NCI-H2227 (cell line): ENCODE measurements at regions not wholly inside any gene's neighbourhood (a gene's known extent, or its start where the extent isn't known, plus 50 kb on each side); places are given as distances from the start of the nearest gene placed in this dataset.
A peak's percentile ranks its signal among the peaks of the same experiment; 100 is the strongest.
"Not testable (repeated sequence)": the region's sequence is repeated elsewhere in the genome, so short reads cannot be mapped to it uniquely, and the experiment has no call there.

Experiments
- DNase-seq: peaks from one replicate; lab custom pipeline; 2025; ENCODE audit not compliant: unreplicated experiment; lab: John Stamatoyannopoulos, UW

GRCh38 chr1:182003953-182004586, 57.4 kb downstream of the ZNF648 start:
- DNase-seq: no peak

DNA sequence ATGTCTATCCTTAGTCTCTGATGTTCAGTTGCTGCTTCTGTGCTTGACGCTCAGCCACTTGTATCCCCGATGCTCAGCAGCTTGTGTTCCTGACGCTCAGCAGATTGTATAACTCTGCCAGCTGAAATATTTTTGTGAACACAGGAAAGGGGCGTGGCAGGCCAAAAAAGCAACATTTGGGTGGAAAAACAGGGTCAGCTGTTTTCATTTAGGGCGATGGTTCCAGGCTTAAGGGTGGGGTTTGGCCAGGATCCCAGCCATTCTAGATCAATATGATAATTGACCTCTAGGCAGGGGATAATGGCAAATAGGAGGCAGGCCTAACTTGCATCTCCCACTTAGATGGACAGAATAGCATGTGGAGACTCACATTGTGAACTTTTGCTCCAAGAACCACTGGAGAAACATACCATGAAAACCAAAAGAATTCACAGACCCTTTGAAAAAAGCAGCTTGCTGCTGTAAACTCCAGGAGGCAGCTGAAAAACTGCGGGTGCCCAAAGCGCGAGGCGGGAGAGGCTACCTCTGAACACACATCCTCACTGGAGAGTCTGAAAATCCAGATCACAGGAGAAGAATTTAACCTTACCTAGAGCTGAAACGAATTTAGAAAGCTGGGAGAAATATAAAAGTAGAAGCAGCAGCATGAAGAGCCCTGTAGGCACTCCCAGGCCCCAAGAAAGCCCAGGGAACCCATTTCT, 58.3 kb downstream of the ZNF648 start:
- DNase-seq: no peak

GRCh38 chr1:182002570-182002969, 58.9 kb downstream of the ZNF648 start:
- DNase-seq: no peak

- no peak for DNase-seq
These were observed 62.7 kb downstream of the ZNF648 start for GRCh38 chr1:181998858-181999257.

DNA sequence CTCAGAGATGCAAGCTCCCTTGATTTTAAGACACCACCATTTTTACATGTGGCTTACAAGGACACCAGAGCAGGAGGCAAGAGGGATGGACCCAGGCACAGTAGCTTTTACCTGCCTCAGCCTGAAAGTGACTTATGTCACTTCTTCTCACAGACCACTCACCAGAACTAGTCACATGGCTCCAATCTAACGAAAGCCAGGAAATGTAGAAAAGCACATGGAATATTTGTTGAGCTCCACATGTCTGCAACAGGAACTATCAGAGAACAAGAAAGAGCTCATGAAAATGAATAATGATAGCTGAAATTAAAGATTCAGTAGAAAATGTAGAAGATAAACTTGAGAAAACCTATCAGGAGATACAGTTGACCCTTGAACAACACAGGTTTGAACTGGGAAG, 69.4 kb downstream of the ZNF648 start:
- DNase-seq: no peak

DNA sequence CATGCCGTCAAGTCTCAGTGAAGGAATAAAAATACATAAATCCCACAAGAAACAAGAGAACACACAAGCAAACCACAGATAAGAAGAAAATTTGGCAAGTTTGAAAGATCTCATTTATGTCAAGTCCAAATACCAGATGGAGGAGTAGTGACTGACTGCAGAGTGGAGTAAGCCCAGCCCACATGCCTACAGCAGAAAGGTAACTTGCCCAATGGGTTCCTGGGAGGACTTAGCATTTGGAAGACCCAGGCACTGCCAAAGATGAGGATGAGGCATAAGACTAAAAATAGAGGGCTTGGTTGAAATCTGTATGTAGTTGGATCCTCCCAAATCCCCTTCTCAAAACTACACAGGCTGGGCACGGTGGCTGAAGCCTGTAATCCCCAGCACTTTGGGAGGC, 70.8 kb downstream of the ZNF648 start:
- no peak for DNase-seq

DNA sequence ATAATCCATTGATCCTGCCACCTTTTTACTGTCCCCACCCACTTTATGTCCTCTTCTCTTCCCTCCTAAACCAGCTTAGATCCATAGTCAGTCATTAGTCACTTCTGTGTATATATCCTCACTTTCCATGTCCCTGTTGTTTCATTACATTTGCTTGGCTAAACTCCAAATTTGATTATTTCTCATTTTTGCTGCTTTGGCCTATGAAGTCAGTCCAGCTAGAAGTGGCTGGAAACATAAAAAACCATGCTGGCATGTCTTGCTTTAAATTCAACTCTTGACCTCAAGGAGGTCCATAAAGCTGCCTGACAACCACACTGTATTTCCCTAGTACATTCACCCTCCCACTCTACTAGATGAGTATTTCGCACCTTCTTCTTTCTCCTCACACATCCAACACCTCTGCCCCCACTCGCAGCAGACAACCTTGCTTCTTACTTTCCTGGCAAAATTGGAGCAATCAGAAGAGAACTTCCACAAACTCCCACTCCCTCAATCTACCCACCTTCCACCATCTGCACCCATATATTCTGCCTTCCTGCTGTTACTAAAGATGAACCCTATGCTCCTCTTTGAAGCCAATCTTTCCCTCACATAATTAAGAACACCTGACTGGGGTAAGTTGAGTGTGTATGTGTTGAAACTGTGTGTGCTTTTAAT, 72.1 kb downstream of the ZNF648 start:
- no peak for DNase-seq

DNA sequence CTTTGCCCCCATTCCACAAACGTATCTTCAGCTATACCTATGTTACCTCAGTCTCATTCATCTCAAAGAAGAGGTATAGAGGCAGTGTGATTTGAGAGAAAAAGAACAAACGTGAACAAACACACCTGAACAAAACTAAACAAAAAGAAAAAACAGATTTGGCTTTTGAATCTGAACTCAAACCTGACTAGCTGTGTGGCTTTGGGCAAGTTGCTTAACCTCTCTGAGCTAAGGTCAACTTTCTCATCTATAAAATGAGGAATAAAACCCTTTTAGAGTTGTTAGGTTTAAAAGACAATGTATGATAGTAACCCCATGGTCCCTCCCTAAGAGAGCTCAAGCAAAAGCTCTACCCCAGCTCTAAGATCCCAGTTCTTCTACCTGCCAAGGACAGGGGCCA, 73.5 kb downstream of the ZNF648 start:
- DNase-seq: no peak

- no peak for DNase-seq
These were observed 74.1 kb downstream of the ZNF648 start for GRCh38 chr1:181987334-181987895.

DNA sequence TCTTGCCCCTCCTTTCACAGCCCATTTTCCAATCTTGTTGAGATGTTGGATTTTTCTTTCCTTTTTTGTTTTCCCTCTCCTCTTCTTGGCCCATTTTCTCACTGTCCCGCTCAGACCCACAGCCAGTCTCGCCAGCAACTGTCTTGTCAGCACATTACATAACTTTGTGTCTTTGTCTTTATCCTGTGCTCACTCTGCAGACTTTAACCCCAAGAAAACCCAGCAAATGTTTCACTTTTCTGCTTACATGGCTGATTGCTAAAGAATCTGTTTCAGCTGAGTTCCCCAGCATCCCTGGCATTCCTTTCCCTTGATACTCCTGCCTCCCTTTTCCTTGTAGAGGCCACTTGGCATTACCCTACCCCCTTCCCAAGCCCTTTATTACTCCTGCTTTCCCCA, 74.6 kb downstream of the ZNF648 start:
- DNase-seq: no peak

DNA sequence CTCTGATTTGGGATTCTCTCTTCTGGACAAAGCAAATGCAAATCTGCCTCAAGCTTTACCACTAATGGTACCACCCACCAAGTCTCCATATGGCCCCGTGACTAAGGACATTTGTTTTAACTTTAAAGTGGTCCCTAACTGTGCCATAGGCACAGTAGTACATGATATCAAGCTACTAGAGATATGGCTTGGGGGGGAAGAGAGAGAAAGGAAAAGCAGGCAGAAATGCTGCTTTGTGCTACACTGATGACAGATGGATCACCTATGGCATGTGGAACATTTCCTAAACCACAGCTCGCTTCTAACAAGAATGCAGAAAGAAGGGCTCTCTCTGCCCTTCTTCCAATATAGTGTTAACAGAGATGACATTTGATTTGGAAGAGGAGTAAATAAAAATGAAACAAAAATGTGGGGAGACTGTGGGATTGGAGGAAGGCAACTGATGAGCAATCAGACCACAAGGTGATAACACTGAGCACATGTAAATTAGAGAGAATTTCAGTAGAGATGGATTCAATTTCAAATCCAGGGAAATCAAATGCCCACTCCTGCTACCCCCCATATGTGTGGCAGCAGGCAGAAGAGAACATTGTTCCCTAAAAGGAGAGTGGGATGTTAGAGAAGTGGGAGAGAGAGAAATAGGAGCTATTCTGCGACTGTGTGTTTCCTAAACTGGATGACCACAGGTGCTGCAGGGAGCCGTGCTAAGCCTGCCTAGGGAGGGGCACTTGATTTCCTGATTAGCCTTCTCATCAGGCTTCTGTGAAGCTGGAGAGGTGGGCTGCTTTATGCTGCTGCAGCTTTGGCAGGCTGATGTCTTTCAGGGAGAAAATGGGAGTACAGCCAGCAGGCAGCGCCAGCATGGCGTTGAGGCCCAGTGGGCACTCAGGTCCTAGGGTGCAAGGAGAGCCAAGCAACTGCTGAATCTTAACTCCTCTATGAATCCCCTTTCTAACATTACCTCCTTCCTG, 75.3 kb downstream of the ZNF648 start:
- no peak for DNase-seq

DNA sequence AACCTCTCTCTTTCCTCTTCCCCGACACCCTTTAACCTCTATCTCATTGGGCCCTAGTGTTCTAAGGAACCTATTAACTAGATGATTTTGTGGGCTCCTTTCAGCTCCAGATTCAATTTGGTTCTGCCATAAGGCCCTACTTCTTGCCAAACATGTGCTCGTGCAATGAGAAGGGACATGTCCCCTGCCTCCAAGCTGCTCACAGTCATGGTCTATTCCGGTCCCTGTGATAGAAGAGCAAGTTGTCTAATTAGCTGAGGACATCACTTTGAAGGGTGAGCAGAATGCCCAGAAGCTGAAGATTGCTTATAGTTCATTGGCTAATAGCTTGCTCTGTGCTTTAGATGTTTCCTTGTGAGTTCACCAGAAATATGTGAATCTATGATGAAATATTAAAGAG, 76.2 kb downstream of the ZNF648 start:
- DNase-seq: no peak

DNA sequence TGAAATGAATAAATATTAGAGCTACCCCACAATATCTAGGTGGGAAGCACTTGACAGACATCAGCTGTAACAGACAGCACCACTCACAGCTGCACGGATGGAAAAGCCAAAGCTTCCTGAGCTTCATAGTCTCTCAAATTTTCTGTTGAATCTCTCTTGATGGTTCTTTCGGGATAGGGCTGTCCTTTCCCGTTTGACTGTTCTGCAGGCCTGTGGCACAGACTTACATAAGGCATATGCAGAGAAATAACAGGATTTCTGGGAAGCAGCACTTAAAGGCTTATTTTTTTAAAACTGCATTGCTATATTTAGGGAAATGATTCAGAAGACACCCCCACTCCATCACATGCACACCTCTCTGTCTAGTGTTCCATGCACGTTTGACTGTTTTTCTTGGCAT, 77.5 kb downstream of the ZNF648 start:
- no peak for DNase-seq

- DNase-seq: no peak
These were observed 79.7 kb downstream of the ZNF648 start for GRCh38 chr1:181981821-181982220.

- no peak for DNase-seq
These were observed 89.3 kb downstream of the ZNF648 start for GRCh38 chr1:181972256-181972655.

- no peak for DNase-seq
These were observed 90.1 kb downstream of the ZNF648 start for GRCh38 chr1:181971424-181971823.

DNA sequence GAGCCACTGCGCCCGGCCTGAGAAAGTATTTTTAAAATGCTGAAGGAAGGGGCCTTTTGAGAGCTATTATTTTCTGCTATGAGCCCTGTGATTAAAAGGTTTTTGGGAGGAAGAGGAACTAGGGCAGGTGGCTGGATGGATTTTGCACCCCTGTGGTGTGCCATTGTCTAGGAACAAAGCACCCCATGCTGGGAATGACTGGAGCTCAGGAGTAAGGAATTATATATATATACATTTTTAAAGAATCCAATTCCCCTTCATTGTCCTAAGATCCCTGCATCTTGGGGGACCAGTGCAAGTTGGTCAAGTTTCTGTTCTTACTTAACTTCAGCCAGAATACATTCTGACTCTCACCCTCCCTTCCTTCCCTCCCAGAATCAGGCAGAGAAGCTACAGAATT, 91.6 kb downstream of the ZNF648 start:
- peak; percentile 48 for DNase-seq

- DNase-seq: not testable (repeated sequence)
These were observed 106.8 kb downstream of the ZNF648 start for GRCh38 chr1:181954696-181955095.

DNA sequence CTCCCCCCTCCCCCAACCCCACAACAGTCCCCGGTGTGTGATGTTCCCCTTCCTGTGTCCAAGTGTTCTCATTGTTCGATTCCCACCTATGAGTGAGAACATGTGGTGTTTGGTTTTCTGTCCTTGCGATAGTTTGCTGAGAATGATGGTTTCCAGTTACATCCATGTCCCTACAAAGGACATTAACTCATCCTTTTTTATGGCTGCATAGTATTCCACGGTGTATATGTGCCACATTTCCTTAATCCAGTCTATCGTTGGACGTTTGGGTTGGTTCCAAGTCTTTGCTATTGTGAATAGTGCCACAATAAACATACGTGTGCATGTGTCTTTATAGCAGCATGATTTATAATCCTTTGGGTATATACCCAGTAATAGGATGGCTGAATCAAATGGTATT, 107.3 kb downstream of the ZNF648 start:
- not testable (repeated sequence) for DNase-seq

GRCh38 chr1:181953596-181953995, 107.9 kb downstream of the ZNF648 start:
- no peak for DNase-seq

GRCh38 chr1:181951213-181951612, 110.3 kb downstream of the ZNF648 start:
- no peak for DNase-seq
